ENCODE measurements at regions not wholly inside any gene's neighbourhood (a gene's known extent, or its start where the extent isn't known, plus 50 kb on each side); places are given as distances from the start of the nearest gene placed in this dataset.
A peak's percentile ranks its signal among the peaks of the same experiment; 100 is the strongest.
"Not testable (repeated sequence)": the region's sequence is repeated elsewhere in the genome, so short reads cannot be mapped to it uniquely, and the experiment has no call there.

DNA sequence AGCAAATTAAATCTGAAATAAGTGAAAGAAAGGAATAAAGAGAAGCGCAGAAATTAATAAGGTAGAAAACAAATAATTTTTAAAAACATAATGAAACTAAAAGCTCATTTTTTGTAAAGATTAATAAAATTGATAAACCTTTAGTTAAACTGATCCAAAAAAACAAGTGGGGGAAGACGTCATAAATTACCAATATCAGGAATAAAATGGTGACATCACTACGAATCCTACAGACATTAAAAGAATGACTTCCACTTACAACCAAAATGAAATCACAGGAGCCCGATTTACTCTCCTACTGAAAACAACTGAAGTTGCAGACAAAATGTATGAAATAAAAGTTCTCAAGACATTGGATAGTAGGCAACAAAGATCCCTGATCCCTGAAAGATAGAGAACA, 68.1 kb upstream of the IFFO2 start:
- DNase-seq (ENCODE audit: low read depth), result no peak
- H3K4me3 ChIP-seq (ENCODE audit: low read depth, low read length), result no peak overlapping the region

DNA sequence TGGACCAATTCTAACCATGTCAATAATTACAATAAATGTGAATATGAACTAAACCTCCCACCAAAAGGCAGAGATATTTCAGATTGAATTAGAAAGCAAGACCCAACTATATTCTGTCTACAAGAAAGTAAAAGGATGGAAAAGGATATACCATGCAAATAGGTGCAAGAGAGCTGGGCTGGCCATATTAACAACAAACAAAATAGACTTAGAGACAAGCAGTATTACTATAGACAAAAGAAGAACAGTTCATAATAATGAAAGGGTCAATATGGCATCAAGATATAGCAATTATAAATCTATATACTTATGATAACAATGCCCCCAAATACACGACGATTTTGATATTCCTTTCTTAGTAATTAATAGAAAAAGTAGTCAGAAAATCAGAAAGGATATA, 67.3 kb upstream of the IFFO2 start:
- no peak overlapping the region for H3K4me3 ChIP-seq (ENCODE audit: low read depth, low read length)

DNA sequence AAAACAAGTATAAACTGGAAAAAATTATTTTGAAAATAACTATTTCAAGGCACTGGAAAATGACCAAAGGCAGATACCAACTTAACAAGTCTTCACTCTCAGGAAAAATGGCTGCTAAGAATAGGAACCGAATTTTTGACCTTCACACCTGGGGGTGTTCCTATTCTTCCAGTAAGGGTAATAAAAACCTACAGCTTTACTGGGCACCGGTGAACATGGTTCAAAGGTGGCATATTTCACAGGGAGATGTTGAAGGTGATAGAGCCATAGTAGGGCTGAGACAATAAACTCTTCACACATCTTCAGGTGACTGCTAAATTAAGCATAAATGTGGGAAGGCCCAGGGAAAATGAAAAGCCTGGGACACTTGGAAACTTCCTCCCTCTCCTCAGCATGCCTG, 65.4 kb upstream of the IFFO2 start:
- no peak for DNase-seq (ENCODE audit: low read depth)
- no peak overlapping the region for H3K4me3 ChIP-seq (ENCODE audit: low read depth, low read length)

More for the DNA sequence above, 67.3 kb upstream of the IFFO2 start:
- no peak for DNase-seq (ENCODE audit: low read depth)

DNA sequence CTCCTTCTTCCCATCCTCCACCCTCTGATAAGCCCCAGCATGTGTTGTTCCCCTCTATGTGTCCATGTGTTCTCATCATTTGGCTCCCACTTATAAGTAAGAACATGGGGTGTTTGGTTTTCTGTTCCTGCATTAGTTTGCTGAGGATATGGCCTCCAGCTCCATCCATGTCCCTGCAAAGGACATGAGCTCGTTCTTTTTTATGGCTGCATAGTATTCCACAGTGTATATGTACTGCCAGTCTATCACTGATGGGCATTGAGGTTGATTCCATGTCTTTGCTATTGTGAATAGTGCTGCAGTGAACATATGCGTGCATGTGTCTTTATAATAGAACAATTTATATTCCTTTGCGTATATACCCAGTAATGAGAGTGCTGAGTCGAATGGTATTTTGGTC, 62.8 kb upstream of the IFFO2 start:
- not testable (repeated sequence) for H3K4me3 ChIP-seq (ENCODE audit: low read depth, low read length); DNase-seq (ENCODE audit: low read depth)

DNA sequence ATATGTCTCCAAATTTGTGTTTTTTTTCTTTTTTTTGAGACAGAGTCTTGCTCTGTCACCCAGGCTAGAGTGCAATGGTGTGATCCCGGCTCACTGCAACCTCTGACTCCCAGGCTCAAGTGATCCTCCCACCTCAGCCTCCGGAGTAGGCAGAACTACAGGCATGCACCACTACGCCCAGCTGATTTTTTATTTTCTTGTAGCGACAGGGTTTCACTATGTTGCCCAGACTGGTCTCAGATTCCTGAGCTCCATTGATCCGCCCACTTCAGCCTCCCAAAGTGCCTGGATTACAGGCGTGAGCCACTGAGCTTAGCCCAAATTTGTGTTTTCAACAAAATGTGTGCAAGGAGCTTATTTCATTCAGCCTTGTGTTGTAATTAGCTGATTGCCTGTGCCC, 59.0 kb upstream of the IFFO2 start:
- no peak for DNase-seq (ENCODE audit: low read depth)
- no peak overlapping the region for H3K4me3 ChIP-seq (ENCODE audit: low read depth, low read length)

DNA sequence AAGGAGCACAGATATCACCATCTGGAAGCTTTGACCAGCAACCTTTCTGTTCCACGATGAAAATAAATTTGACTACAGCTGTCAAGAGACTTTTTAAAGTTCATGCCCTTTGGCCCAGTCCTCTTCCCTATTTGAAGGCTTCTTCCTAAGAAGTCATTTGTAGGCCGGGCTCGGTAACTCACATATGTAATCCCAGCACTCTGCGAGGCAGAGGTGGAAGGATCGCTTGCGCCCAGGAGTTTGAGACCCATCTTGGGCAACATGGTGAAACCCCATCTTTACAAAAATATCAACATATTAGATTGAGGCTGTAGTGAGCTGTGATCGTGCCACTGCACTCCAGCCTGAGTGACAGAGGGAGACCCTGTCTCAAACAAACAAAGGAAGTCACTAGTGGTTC, 58.3 kb upstream of the IFFO2 start:
- DNase-seq (ENCODE audit: low read depth), result no peak
- no peak overlapping the region for H3K4me3 ChIP-seq (ENCODE audit: low read depth, low read length)

DNA sequence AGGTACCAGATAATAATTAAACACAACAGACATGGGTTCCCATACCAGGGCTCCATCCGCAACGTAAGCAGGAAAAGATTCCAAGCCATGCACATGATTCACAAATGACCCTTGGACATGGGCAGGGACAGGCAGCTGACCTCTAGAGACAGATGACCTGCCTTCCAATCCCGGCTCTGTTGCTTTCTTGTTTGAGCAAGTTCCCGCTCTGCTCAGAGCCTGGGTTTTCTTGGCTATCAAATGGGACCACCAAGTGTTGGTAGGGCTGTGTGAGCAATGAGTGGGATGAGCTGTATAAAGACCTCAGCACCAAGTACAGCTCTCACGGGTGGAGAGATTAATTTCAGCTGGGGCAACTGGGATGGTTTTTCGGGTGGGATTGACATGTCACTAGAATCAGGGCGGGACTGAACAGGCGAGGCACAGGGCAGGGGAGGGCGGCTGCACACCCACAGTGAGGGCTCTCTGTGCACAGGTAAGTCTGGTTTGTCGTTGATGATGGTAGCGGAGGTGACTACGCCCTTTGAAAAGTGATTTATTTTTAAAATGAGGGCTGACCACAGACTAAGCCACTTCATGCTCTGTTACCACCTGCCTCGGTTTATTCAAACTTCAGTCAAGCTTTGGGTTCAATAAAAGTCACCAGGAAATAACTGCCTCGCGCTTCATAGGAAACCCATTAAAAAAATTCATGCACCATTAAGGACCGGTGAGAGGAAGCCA, 57.5 kb upstream of the IFFO2 start:
- no peak for DNase-seq (ENCODE audit: low read depth)
- no peak overlapping the region for H3K4me3 ChIP-seq (ENCODE audit: low read depth, low read length)

DNA sequence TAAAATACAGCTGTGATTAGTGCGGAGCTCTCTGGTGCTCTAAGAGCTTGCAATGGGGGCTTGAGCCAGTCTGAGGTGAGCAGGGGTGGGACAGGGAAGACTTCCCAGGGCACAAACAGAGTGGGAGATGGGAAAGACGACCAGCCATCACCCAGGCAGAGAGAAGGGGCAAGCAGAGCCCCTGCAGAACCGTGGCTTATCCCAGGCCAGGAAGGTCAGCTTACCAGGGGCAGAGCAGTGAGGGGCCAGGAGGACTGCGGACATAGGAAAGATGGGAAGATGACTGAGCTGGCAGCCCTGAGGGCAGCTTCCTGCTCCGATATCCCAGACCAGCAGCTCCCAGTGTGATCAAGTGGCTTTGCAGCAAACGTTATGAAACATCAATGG, 55.4 kb upstream of the IFFO2 start:
- no peak for DNase-seq (ENCODE audit: low read depth)
- H3K4me3 ChIP-seq (ENCODE audit: low read depth, low read length), result no peak overlapping the region

DNA sequence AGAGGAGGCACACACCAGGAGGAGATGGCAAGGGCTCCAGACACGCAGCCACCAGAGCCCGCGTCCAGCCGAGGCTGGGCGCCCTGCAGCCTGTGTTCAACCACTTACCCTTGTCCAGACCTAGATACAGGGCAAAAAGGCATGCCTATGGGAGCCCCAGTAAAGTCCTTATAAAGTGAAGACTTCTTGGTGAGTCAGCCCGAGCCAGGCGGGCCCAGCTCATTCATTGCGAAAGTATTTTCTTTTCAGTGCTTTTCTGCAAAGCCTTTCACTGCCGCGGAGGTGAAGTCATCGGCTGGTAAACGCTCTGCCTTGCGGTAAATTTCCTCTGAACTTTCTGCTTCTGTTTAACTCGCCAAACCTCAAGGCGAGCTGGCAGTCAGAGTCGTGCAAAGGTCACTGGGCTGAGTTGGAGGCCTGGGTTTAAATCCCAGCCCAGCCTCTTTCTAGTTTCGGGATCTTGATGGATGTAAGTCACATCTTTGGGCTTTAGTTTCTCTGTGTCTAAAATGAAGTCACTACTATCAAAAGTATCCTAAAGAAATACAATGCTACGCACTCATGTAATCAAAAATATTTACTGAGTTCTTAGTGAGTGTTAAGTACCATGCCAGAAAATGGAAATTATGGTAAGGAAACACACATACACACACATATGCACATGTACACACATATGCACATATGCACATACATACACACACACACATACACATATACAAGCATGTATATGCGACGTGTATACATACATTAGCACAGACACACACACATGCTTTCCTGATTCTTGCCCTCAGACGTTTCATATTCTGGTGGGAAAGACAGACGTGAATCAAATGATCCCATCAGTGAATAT, 54.7 kb upstream of the IFFO2 start:
- DNase-seq (ENCODE audit: low read depth), result peak; percentile 87
- no peak overlapping the region for H3K4me3 ChIP-seq (ENCODE audit: low read depth, low read length)

DNA sequence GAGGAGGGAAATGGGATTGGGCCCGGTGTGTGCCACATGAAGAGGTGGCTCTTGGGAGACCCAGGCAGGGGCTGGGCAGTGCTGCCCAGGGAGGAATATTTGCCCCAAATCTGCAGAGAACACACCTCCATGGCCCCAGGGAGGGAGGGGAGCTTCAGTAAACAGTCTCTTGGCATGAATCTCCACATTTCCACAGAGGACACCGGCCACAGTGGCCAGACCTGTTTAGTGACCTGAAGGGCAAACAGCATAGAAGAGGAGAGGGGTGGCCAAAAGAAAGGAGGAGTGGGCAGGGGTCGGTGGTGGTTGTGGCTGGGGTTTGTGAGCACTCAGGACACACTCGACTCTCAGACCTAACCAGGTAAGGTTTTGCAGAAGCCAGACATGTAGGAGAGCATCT, 54.0 kb upstream of the IFFO2 start:
- DNase-seq (ENCODE audit: low read depth), result no peak
- no peak overlapping the region for H3K4me3 ChIP-seq (ENCODE audit: low read depth, low read length)

DNA sequence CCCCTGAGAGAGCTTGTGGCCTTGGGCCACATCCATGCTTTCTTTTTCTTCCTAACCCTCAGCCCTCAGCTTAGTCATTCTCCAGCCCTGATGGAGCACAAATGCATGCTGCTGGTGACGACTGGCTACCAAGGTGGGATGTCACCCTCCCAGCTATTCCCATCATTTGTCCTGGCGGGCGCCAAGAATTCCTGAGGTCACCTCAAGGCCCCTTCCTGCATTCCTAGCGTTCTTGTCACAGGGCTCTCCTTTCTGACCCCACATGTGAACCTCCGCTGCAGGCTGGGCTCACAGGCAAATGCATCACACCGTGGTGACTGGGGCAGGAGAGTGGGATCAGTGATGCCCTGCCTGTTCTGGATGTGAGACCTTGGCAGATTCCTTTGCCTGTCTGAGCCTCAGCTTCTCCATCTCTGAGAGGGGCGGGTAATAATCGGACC, 53.4 kb upstream of the IFFO2 start:
- peak; percentile 44 for DNase-seq (ENCODE audit: low read depth)
- H3K4me3 ChIP-seq (ENCODE audit: low read depth, low read length), result no peak overlapping the region

DNA sequence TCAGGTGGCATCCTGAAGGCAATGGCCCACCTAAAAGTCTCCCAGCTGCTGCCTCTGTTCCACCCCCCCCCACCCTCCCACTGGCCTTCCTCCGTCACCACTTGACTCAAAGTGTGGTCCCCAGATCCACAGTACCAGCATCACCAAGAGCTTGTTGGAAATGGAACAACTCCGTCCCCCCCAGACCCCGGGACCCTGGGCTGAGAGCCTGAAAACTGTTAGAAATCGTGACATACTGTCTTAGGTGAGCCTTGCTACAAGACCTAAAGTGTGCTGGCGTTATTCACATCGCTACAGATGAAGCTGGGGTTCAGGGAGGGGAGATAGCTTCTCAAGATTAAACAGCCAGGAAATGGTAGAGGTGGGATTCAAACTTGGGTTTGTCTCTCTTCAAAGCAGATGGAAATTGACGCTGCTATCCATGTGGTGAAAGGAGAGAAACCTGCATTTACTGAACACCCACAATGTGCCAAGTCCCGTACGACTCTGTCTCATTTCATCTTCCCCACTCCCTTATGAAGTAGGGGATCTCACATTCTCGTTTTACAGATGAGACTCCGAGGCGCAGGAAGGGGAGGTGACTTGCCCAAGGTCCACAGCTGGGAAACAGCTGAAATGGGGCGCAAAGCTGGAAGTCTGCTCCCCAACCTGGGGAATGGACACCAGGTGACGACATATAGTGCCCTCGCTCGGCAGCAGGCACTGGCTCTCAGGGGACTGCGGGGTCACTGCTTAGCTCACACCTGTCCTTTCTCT, 52.8 kb upstream of the IFFO2 start:
- H3K4me3 ChIP-seq (ENCODE audit: low read depth, low read length), result no peak overlapping the region
- no peak for DNase-seq (ENCODE audit: low read depth)

DNA sequence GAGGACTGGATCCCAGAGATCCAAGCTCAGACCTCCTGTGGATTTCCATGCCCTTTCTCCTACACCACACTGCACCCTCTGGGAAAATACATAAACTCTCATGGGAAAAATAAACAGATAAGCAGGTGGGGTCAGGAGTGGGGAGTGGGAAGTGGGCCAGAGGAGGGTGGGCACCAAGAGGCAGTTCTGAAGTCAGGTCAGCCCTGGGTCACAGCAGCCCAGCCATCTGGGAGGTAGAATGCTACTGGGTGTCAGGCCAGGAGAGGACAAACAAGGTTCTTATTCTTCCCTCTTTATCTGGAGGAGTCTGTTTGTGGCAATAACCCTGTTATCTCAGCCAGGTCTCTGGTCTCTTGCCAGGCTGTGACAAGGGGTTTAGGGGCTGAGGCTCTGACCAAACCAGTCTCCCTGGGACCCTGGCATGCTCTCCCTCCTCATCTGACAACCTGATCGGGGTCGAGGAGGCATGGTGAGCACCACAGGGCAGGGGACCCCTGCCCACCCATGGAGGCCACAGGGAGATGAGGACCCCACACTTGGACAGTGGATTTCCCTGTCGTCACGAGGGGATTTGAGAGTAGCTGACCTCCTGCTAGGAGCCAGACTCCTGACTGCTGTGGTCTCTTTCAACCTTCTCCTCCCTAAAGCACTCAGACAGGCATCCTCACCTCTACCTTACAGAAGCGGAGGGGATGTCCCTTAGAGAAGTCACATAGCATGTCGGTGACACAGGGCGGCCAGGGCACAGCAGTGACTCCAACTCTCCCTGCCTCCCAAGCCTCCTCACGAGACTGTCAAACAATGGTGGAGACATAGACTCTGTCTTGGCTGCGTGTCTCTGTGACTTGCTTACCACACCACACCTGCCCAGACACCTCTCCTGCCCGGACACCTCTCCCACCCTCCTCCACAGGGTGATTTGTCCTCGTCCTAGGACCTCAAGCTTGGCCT, 51.3 kb upstream of the IFFO2 start:
- DNase-seq (ENCODE audit: low read depth), result no peak
- H3K4me3 ChIP-seq (ENCODE audit: low read depth, low read length), result no peak overlapping the region

DNA sequence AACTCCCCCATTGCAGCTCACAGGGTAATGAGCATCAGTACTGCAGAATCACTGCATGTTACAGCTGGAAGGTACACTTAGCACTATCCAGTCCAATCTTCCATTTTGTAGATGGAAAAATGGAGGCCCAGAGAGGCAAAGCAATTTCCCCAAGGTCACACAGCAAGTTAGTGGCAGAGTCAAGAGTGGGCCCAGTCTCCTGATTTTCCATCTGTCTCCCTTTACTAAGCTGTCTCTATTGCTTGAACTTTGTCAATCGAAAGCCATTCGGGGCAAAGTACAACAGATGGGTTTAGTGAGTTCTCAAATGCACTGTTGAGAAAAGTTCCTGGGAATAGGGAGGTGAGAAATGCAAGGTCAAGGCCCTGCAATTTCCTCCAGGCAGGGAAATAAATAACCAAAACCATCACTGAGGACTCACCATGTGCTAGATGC, 50.4 kb upstream of the IFFO2 start:
- no peak overlapping the region for H3K4me3 ChIP-seq (ENCODE audit: low read depth, low read length)
- no peak for DNase-seq (ENCODE audit: low read depth)

Data from skeletal muscle cell (primary cell).